GM18505 (cell line): ENCODE measurements at regions not wholly inside any gene's neighbourhood (a gene's known extent, or its start where the extent isn't known, plus 50 kb on each side); places are given as distances from the start of the nearest gene placed in this dataset.
"Not testable (repeated sequence)": the region's sequence is repeated elsewhere in the genome, so short reads cannot be mapped to it uniquely, and the experiment has no call there.

Source experiments
- ATAC-seq: cut with Tn5 transposase; IDR thresholded peaks from one replicate; pipeline ENCODE4 v1.9.1; 2021; ENCODE audit not compliant: unreplicated experiment
- POLR2A ChIP-seq: IDR thresholded peaks from 4 replicates; pipeline ENCODE4 v1.6.1; 2011; ENCODE audit warnings: borderline replicate concordance; ENCODE audit not compliant: insufficient read depth, insufficient read length; ENCODE audit errors: extremely low read depth

DNA sequence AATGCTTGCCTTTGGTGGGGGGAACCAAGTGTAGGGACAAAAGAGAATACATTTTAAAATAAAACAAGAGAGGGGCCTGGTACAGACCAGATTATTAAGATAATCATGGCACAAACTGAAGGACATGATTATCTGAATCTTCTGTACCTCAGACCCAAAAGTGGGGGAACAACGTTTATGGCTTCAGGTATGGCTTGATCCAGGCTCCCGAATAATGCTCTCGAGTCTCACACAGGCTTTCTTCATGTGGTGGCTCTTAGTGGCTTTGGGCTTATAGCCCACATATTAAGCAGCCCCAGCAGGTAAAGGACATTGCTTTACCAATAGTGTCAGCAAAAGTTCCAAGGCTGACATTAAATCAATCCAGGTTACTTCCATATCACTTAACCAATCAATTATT, 106.8 kb upstream of the FOXK1 start:
- TF ChIP-seq POLR2A = no peak
- ATAC-seq = no peak

DNA sequence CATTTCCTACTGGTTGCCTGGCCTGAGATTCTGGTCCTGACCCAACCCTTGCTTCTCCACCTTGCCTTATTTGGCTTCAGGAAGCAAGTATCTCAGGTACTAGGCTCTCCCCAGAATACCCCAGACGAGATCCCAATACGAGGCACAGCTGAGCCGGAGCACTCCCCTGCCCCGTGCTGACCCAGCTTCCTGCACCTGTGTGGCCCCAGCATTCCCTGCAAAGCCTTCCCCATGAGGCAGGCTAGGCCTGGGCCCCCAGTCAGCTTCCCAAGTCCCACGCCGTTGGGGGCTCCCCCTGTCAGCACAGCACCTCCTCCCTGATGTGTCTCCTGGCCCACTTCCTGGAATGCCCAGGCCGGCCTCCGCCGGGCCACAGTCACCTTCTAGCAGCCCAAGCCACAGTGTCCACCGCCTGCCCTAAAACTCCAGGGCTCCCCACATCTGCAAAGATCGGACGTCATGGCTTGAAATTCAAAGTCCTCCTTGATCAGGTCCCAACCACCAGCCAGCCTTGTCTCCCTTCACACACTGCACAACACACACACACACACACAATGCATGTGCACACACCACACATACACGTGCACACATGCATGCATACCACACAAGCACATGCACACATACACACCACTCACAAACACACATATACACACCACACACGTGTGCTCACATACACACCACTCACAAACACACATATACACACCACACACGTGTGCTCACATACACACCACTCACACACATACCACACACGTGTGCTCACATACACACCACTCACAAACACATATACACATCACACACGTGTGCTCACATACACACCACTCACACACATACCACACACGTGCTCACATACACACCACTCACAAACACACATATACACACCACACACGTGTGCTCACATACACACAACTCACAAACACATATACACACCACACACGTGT, 78.9 kb upstream of the FOXK1 start:
- TF ChIP-seq POLR2A = no peak
- ATAC-seq = no peak

DNA sequence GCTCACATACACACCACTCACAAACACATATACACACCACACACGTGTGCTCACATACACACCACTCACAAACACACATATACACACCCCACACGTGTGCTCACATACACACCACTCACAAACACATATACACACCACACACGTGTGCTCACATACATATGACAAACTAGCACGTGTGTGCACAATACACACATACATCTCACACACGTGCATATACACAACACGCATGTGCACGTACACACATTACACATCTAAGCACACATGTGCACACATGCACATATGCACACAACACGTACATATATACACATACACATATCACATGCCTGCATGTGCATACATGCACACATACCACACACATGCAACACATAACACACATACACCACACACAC, 78.3 kb upstream of the FOXK1 start:
- TF ChIP-seq POLR2A = no peak
- ATAC-seq = no peak

DNA sequence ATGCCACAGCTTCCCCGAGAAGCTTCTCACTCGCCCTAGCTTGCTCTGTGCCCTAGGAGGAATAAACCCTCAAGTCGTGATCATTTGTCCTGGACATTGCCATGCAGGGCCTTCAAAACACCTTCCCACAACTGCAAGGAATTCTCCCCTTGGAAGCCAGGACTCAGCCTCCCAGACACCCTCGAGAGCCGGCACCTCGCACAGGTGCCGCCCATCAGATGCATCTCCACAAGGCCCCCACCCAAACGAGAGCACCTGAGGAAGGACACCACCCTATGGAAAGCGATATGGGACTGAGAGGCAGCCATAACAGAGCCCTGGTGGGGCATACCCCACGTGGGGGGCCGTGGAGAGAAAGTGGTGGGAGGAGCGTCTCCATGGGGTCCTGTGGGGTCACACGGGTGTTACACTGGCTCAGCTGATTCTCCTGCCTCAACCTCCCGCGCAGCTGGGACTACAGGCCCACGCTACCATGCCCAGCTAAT, 77.6 kb upstream of the FOXK1 start:
- no peak for ATAC-seq
- no peak for TF ChIP-seq POLR2A

DNA sequence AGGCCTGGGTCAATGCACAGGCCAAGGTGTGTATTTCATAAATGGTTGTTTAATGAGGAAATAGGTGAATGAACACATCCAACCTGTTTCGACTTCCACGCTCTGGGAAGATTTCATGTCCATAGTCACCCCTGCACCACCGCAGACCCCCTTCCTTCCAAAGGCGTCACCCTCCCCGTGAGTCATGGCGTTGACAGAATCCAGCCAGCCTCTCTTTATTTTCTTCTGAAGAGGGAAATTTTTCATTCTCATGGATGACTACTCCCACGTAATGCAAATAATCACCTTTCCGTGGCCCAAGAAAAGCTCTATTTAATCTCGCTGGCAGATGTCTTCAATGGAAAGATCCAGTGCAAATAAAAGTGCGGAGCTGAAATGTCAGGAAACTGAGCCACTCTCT, 75.3 kb upstream of the FOXK1 start:
- no peak for TF ChIP-seq POLR2A
- no peak for ATAC-seq

DNA sequence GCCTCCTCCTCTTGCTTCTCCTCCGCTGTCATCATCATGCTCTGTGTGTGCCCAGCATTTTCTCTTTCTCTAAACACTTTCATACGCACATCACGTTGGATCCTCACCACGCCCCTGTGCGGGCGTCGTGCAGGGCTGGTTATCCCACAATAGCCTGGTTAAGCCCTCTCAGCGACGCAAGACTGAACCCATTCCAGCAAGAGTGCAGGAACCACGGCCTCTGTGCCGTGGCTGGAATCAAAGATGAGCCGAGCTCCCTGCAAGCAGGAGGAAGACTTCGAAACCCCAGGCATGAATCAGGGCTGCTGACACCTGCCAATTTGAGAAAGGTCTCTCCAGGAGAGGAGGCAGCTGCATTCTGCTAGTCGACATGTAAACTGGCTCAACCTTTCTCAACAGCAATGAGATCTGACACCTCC, 74.8 kb upstream of the FOXK1 start:
- ATAC-seq = no peak
- no peak for TF ChIP-seq POLR2A

DNA sequence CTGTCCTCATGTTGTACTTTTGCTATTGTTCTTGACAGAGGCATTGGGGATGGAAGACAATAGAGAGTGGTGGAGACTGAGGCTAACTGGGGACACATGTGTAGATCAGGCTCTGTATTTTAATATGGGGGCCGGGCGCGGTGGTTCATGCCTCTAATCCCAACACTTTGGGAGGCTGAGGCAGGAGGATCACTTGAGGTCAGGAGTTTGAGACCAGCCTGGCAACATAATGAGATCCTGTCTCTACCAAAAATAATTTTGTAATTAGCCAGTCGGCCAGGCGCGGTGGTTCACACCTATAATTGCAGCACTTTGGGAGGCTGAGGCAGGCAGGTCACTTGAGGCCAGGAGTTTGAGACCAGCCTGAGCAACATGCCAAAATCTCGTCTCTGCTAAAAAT, 72.5 kb upstream of the FOXK1 start:
- ATAC-seq = not testable (repeated sequence)

DNA sequence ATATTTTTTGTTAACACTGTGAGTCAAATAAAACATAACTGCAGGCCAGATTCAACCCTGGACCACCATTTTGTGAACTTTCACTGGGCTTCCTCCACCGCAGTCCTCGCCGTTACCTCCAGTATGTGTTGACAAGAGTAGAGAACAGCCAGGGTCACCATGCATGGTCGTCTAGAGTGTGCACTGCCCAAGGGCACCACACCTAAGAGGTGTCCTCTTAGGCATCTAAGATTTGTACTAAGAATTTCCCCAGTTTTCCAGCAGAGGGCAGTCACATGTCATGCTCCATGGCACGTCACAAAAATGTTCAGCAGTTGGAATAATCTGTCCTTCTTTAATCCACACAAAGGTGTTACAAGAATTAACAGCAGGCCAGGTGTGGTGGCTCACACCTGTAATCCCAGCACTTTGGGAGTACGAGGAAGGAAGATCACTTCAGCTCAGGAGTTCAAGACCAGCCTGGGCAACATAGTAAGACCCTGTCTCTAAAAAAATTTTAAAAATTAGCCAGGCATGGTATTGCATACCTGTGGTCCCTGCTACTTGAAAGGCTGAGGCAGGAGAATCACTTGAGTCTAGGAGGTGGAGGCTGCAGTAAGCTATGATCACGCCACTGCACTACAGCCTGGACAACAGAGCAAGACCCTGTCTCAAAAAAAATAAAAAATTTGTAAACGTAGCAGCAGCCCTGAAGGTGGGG, 71.2 kb upstream of the FOXK1 start:
- no peak for TF ChIP-seq POLR2A
- peak; percentile 65 for ATAC-seq

DNA sequence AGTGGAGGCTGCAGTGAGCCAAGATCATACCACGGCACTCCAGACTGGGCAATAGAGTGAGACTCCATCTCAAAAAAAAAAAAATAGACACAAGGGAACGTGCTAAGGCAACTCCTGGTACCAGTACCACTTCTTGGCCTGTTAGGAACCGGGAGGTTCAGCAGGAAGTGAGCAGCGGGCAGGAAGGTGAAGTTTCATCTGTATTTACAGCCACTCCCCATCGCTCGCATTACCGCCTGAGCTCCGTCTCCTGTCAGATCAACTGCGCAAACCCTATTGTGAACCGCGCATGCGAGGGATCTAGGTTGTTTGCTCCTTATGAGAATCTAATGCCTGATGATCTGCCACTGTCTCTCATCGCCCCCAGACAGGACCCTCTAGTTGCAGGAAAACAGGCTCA, 69.9 kb upstream of the FOXK1 start:
- ATAC-seq = no peak
- TF ChIP-seq POLR2A = no peak

DNA sequence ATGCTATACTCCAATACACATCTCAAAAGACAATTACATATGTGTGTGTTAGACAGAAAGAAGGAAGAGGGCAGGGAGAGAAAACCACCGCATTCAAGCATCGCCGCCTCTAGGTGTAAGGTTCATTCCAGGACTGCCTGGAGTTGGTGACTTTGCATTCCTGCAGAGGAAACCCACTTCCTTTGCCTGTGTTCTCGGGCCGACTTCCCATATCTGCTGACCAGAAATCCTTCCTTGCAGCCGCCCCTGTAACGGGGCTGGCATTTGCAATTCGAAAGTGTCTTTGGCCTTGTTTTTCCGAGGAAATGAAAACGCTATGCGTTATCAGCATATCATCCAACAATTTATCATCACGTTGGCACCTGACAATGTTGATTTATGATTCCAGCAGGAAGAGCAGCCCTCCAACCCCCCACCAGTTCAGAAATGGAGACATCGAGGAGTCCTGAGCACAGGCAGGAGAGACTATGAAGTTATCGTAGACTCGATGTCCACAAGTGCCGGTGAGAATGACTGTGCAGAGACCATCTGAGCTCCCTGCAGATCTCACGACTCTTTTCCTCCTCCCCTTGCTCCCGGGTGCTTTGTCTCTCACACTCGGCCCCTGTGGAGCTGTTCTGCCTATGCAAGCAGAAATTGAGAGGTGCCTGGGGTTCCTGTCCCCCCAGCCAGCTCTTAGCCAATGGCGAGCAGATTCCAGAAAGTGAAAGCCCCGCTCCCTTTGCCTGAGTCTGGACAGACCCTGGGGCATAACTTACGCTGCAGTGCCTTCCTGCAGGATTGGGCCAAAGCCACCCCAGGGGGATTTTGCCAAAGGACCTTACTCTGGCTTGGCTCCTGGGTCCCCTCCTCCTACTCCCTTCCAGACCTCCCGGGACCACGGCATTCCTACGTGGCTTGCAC, 68.9 kb upstream of the FOXK1 start:
- ATAC-seq = no peak
- no peak for TF ChIP-seq POLR2A

DNA sequence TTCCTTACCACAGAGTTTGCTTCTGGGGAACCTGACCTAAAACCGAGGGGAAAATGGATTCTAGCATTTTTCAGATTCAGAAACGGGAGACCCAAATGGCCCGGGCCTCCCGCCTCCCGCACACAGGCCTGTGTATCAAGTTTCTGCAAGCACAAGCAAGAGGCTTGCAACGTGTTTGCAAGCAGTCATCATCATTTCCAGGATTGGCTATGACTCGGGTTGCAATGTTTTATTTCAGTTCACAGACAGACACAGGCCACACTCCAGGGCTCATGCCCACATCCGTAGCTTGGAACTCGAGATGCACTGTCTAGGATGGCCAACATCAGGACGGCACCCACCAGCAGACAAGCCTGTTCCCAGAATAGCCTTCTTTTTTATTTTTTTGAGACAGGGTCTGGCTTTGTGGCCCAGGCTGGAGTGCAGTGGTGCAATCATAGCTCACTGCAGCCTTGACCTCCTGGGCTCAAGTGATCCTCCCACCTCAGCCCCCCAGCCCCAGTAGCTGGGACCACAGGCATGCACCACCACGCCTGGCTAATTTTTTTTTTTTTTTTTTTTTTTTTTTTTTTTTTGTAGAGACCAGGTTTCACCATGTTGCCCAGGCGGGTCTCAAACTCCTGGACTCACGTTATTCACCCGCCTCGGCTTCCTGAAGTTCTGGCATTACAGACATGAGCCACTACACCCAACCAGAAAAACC, 68.1 kb upstream of the FOXK1 start:
- ATAC-seq = no peak
- no peak for TF ChIP-seq POLR2A

DNA sequence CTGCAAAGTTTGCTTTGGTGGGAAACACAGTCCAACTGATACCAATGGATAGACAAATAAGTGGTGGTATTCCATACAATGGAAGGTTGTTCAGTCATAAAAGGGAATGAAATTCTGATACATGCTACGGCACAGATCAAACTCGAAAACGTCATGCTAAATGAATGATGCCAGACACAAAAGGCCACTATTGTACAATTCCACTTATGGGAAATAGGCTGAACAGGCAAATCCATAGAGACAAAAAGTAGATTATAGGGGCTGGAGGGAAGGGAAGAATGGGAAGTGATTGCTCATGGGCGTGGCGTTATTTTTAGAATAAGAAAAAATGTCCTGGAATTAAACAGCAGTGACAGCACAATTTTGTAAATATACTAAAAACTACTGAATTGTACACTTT, 66.0 kb upstream of the FOXK1 start:
- TF ChIP-seq POLR2A = no peak
- no peak for ATAC-seq

DNA sequence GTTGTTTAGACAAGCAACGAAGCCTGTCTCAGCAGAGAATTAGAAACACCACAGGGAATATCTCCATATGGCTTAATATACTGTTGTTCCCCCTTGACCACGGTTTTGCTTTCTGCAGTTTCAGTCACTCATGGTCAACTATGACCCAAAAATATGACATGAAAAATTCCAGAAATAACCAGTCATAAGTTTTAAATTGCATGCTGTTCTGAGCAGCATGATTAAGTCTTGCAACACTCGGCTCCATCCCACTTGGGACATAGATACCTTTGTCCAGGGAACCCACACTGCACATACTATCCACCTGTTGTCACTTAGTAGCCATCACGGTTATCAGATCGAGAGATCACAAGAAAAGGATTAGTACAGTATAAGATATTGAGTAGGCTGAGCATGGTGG, 60.7 kb upstream of the FOXK1 start:
- ATAC-seq = no peak
- TF ChIP-seq POLR2A = no peak
